ENCODE measurements at regions not wholly inside any gene's neighbourhood (a gene's known extent, or its start where the extent isn't known, plus 50 kb on each side); places are given as distances from the start of the nearest gene placed in this dataset.
"Not testable (repeated sequence)": the region's sequence is repeated elsewhere in the genome, so short reads cannot be mapped to it uniquely, and the experiment has no call there.

GRCh38 chr2:208751663-208752415 is 345.2 kb downstream of the PTH2R start:
- not testable (repeated sequence) for TF ChIP-seq CTCF (conservative IDR thresholded peaks at IDR 0.05); ZFX (IDR thresholded peaks at IDR 0.05)
